Activated T-cell treated with anti-CD3 and anti-CD28 coated beads, Interleukin-2, amount 50 U/mL, for 1 hour (primary cell): ENCODE measurements at regions not wholly inside any gene's neighbourhood (a gene's known extent, or its start where the extent isn't known, plus 50 kb on each side); places are given as distances from the start of the nearest gene placed in this dataset.
A peak's percentile ranks its signal among the peaks of the same experiment; 100 is the strongest.

Experiments used
- DNase-seq: peaks from one replicate; pipeline ENCODE4 v3.0.0-alpha.2; 2020

- no peak for DNase-seq
Observed at GRCh38 chr6:14255916-14256315, 138.3 kb downstream of the CD83 start.

- DNase-seq, result no peak
Observed at GRCh38 chr6:14258117-14258516, 140.5 kb downstream of the CD83 start.

- no peak for DNase-seq
Observed at GRCh38 chr6:14258695-14259593, 141.4 kb downstream of the CD83 start.

- no peak for DNase-seq
Observed at GRCh38 chr6:14259594-14260152, 142.1 kb downstream of the CD83 start.

- DNase-seq, result no peak
Observed at GRCh38 chr6:14260839-14261238, 143.3 kb downstream of the CD83 start.

GRCh38 chr6:14263881-14264424, 146.4 kb downstream of the CD83 start:
- no peak for DNase-seq

GRCh38 chr6:14265049-14266021, 147.8 kb downstream of the CD83 start:
- DNase-seq, result no peak

- no peak for DNase-seq
Observed at GRCh38 chr6:14266266-14266665, 148.7 kb downstream of the CD83 start.

- no peak for DNase-seq
Observed at GRCh38 chr6:14267885-14268660, 150.5 kb downstream of the CD83 start.

- DNase-seq, result no peak
Observed at GRCh38 chr6:14269436-14269835, 151.9 kb downstream of the CD83 start.

- no peak for DNase-seq
Observed at GRCh38 chr6:14270142-14270893, 152.7 kb downstream of the CD83 start.

- DNase-seq, result peak; percentile 49
Observed at GRCh38 chr6:14270925-14271788, 153.6 kb downstream of the CD83 start.

- DNase-seq, result no peak
Observed at GRCh38 chr6:14271789-14272736, 154.5 kb downstream of the CD83 start.

GRCh38 chr6:14272737-14273085, 155.1 kb downstream of the CD83 start:
- DNase-seq, result no peak

GRCh38 chr6:14273191-14273590, 155.6 kb downstream of the CD83 start:
- DNase-seq, result no peak

- no peak for DNase-seq
Observed at GRCh38 chr6:14274016-14274415, 156.4 kb downstream of the CD83 start.

GRCh38 chr6:14274546-14275492, 157.2 kb downstream of the CD83 start:
- no peak for DNase-seq

GRCh38 chr6:14275493-14275851, 157.9 kb downstream of the CD83 start:
- no peak for DNase-seq
